NCI-H1694 (cell line): ENCODE measurements at regions not wholly inside any gene's neighbourhood (a gene's known extent, or its start where the extent isn't known, plus 50 kb on each side); places are given as distances from the start of the nearest gene placed in this dataset.
"Not testable (repeated sequence)": the region's sequence is repeated elsewhere in the genome, so short reads cannot be mapped to it uniquely, and the experiment has no call there.

Experiments
- DNase-seq: peaks from one replicate; lab custom pipeline; 2025; lab: John Stamatoyannopoulos, UW

GRCh38 chr6:113047148-113047547 is 700.0 kb downstream of the RFPL4B start:
- no peak for DNase-seq

- DNase-seq = no peak
Measured at GRCh38 chr6:113047932-113048331, 700.8 kb downstream of the RFPL4B start.

GRCh38 chr6:113048741-113049140 is 701.6 kb downstream of the RFPL4B start:
- no peak for DNase-seq

- no peak for DNase-seq
Measured at GRCh38 chr6:113049190-113049589, 702.1 kb downstream of the RFPL4B start.

GRCh38 chr6:113050010-113050858 is 703.1 kb downstream of the RFPL4B start:
- DNase-seq = no peak

GRCh38 chr6:113050979-113051378 is 703.8 kb downstream of the RFPL4B start:
- DNase-seq = no peak

- DNase-seq = no peak
Measured at GRCh38 chr6:113052506-113052905, 705.4 kb downstream of the RFPL4B start.

GRCh38 chr6:113055061-113055460 is 707.9 kb downstream of the RFPL4B start:
- DNase-seq = no peak

GRCh38 chr6:113055998-113056397 is 708.9 kb downstream of the RFPL4B start:
- no peak for DNase-seq

- DNase-seq = no peak
Measured at GRCh38 chr6:113057567-113058053, 710.5 kb downstream of the RFPL4B start.

- no peak for DNase-seq
Measured at GRCh38 chr6:113060664-113061063, 713.5 kb downstream of the RFPL4B start.

- DNase-seq = no peak
Measured at GRCh38 chr6:113065611-113066010, 718.5 kb downstream of the RFPL4B start.

- no peak for DNase-seq
Measured at GRCh38 chr6:113067612-113068275, 720.6 kb downstream of the RFPL4B start.

- no peak for DNase-seq
Measured at GRCh38 chr6:113068570-113068969, 721.4 kb downstream of the RFPL4B start.

- not testable (repeated sequence) for DNase-seq
Measured at GRCh38 chr6:113070681-113071080, 723.6 kb downstream of the RFPL4B start.

GRCh38 chr6:113073611-113074191 is 726.6 kb downstream of the RFPL4B start:
- DNase-seq = no peak

- DNase-seq = no peak
Measured at GRCh38 chr6:113076116-113076515, 729.0 kb downstream of the RFPL4B start.

- DNase-seq = no peak
Measured at GRCh38 chr6:113076816-113077215, 729.7 kb downstream of the RFPL4B start.

- no peak for DNase-seq
Measured at GRCh38 chr6:113077794-113078193, 730.7 kb downstream of the RFPL4B start.

GRCh38 chr6:113078791-113079190 is 731.7 kb downstream of the RFPL4B start:
- no peak for DNase-seq

- DNase-seq = no peak
Measured at GRCh38 chr6:113082745-113083144, 735.6 kb downstream of the RFPL4B start.

GRCh38 chr6:113083947-113084346 is 736.8 kb downstream of the RFPL4B start:
- no peak for DNase-seq

- DNase-seq = no peak
Measured at GRCh38 chr6:113089056-113089455, 741.9 kb downstream of the RFPL4B start.
